ENCODE measurements at regions not wholly inside any gene's neighbourhood (a gene's known extent, or its start where the extent isn't known, plus 50 kb on each side); places are given as distances from the start of the nearest gene placed in this dataset.

DNA sequence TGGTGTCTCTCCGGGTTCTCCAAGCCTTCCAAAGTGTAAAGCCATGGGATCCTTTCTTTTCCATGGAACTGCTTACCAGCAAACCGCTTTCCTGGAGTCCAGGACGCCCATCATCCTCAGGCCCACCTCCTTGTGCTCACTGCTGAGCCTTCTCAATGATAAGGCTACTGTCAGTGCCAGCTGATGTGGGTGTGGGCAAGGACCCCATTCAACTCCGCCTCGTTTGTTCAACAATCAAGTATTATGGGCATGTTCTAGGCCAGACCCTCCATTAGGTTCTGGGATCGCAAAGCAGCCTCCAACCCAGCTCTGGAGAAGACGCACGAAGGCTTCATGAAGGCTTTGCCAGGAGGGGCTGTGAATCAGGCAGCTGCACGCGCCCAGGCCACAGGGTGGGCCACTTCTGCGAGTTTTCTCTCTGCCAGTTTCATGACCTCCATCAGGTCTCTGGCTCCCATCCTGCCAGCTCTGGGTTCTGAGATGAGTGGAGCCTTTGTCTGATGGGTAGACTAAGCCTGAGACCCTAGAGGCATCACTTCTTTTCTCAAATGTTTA is 177.1 kb downstream of the MRPL14 start:
- H3K9ac ChIP-seq (ENCODE audit: low read depth, low read length), result no peak overlapping the region
- no peaks in the 10 kb centered on the region for H3K36me3 ChIP-seq (ENCODE audit: insufficient read depth, low read length)
- no peaks in the 10 kb centered on the region; the same call in 1 of the 2 replicates for H3K9me3 ChIP-seq (ENCODE audit: control insufficient read depth, insufficient read depth, low read length)
- peaks cover 4% of the 10 kb centered on the region; the same call in 1 of the 2 replicates for H3K4me1 ChIP-seq (ENCODE audit: insufficient read depth, low read length)

DNA sequence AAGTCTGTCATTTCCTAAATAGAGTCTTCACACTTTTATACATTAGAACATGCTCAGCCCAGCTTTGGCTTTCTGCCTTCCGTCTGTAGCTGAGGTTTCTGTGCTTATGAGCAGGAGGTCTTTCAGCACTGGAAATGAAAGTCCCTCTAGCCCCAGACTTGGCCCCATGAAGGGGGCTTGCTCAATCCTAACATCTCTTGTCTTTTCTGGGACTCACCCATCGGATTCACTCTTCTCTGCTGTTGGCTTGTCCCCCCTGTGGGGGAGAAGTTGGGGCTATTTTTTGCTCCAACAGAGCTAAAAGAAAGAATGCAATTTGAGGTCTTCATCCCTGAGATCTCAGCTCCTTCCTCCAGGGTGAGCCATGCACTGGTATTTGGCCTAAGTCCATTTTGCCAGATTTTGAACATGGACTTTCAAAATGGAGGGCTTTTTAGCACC is 177.7 kb downstream of the MRPL14 start:
- no peak overlapping the region for H3K9ac ChIP-seq (ENCODE audit: low read depth, low read length)
- no peaks in the 10 kb centered on the region; the same call in 1 of the 2 replicates for H3K9me3 ChIP-seq (ENCODE audit: control insufficient read depth, insufficient read depth, low read length)
- peaks cover 4% of the 10 kb centered on the region; the same call in 1 of the 2 replicates for H3K4me1 ChIP-seq (ENCODE audit: insufficient read depth, low read length)
- H3K36me3 ChIP-seq (ENCODE audit: insufficient read depth, low read length), result no peaks in the 10 kb centered on the region

DNA sequence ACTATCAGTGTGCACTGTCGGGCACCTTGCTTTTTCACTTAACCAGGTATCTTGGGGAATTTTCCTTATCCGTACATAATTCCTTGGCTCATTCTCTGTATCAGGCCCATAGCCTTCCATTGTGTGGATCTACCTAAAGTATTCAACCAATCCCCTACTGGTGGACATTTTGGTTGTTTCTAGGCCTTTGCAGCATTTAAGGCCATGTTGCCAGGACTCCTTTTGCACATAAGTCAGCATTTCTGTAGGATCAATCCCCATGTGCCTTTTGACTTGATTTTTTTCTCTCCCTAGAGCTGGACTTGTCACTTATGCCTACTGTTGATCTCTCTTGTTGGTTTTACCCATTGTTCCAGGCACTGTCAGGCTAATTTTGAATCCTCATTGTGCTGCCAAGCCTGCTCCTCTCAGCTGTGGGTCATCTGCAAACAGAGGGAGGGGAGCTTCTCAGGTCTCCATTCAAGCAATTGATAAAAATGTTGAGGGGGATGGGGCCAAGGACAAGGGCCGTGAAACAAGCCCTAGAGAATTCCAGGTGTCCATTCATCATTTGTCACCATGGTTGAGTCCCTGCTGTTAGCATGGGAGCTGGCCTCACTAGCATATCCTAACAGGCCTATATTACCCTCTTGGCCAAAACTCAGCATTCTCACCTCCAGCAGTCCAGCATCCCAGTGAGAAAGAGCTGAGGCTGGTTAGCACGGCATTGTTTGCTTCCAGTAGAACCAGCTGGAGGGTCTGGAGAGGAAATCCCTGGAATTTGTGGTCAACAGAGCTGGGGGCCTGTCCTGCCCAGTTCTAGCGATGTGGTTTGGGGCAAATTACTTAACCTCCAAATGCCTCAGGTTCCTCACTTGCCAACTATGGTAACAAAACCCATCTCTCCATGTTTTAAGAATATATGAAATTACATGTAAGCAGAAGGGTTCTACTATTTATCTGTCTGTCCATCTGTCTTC is 178.4 kb downstream of the MRPL14 start:
- Histone ChIP-seq H3K36me3 (ENCODE audit: insufficient read depth, low read length) (no peaks in the 10 kb centered on the region), H3K9me3 (ENCODE audit: control insufficient read depth, insufficient read depth, low read length) (no peaks in the 10 kb centered on the region; the same call in 1 of the 2 replicates), H3K9ac (ENCODE audit: low read depth, low read length) (no peak overlapping the region), H3K4me1 (ENCODE audit: insufficient read depth, low read length) (peaks cover 4% of the 10 kb centered on the region; the same call in 1 of the 2 replicates)

DNA sequence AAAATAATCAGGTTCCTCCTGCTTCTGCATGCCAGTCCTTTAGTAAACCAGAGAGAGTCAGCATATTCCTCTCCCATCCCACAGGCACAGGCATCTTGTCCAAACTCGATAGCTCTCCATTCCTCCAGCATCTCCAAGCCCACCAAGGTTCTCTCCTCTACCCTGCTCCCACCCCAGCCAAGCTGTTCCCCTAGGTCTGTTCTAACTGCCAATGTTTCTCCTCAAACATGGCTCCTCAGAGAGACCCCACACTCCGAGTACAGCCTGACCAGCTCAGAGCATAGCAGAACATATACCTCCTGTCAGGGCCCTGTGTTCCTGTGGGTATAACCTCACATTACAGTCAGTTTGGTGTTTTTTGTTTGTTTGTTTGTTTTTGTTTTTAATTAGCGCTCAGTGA is 177.8 kb downstream of the VEGFA start:
- no peaks in the 10 kb centered on the region for H3K36me3 ChIP-seq (ENCODE audit: insufficient read depth, low read length)

DNA sequence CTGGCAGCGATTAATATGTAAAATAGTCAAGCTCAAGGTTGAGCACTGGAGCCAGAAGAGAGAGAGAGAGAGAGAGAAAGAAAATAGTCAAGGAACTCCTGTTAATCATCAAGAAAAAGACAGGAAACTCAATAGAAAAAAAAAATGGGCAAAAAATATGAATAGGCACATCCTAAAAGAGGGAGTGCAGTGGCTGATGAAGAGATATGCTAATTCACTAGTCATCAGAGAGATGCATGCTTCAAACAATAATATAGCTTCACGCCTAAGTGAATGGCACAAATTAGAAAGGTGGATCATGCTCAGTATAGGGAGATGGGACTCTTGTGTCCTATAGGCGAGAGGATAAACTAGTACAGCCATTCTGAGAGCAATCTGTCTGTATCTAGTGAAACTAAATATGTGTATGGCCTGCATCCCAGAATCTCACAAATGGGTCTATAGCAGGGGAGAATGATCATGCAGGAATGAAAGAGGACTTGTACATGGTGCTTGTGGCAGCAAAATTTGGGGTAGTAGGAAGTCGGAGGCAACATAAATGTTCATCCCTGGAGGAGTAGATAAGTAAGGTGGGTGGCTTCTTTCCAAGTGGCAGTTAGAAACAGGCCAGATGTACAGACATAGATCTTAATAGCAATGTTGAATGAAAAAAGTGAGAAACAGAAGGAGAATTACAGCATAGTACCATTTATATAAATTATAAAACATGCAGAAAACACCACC is 176.8 kb downstream of the VEGFA start:
- Histone ChIP-seq H3K9me3 (ENCODE audit: control insufficient read depth, insufficient read depth, low read length) (no peaks in the 10 kb centered on the region; the same call in 1 of the 2 replicates), H3K9ac (ENCODE audit: low read depth, low read length) (no peak overlapping the region), H3K36me3 (ENCODE audit: insufficient read depth, low read length) (no peaks in the 10 kb centered on the region), H3K4me1 (ENCODE audit: insufficient read depth, low read length) (peaks cover 8% of the 10 kb centered on the region; the same call in 1 of the 2 replicates)

More for the DNA sequence above, 177.8 kb downstream of the VEGFA start:
- Histone ChIP-seq H3K4me1 (ENCODE audit: insufficient read depth, low read length) (peaks cover 4% of the 10 kb centered on the region; the same call in 1 of the 2 replicates), H3K9me3 (ENCODE audit: control insufficient read depth, insufficient read depth, low read length) (no peaks in the 10 kb centered on the region; the same call in 1 of the 2 replicates), H3K9ac (ENCODE audit: low read depth, low read length) (no peak overlapping the region)

DNA sequence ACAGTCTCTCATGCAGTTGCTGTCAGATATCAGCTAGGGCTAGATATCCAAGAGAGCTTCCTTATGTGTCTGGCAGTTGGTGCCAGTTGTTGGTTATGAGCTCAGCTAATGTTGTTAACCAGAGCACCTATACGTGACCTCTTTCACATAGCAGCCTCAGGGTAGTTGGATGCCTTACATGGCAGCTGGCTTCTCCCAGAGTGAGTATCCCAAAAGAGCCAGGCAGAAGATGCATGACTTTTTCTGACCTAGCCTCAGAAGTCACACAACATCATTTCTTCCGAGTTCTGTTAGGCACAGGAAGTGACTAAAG is 175.7 kb downstream of the VEGFA start:
- no peaks in the 10 kb centered on the region for H3K36me3 ChIP-seq (ENCODE audit: insufficient read depth, low read length)
- H3K9me3 ChIP-seq (ENCODE audit: control insufficient read depth, insufficient read depth, low read length), result no peaks in the 10 kb centered on the region; the same call in 1 of the 2 replicates
- H3K4me1 ChIP-seq (ENCODE audit: insufficient read depth, low read length), result peaks cover 9% of the 10 kb centered on the region; the same call in 1 of the 2 replicates
- H3K9ac ChIP-seq (ENCODE audit: low read depth, low read length), result no peak overlapping the region

DNA sequence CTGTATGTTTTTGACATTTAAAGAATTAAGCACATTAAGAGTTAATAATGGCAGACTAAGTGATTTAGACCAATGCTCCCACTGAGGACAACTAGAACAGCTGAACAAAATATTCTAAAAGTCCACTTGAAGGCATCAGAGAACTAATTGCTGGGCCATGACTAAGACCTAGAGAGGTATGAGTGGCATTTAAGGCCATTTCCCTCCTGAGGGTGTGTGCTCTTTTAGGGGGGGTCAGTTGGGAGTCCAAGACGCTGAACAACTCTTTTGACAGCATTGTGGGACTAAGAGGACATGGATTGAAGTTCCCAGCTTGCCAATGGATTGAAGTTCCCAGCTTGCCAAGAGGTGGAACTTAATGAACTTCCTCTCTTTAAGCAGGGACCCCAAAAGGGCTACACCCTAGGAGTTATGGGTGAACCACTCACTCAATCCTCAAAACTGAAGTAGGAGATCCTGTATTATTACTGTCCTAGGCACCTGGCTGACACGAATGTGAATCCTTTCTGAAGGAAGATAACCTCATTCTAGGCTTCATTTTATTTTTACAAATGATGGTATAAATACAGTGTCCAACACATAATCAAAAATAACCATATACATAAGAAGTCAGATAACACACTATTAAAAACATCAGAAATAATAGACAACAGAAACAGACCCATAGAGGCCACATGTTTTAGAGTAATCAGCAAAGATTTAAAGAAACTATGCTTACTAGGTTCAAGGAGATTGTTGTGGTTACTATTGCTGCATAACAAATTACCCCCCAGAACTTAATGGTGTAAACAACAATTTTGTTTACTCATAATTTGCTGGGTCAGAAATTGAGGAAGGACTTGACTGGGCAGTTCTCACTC is 175.1 kb downstream of the VEGFA start:
- no peak overlapping the region for H3K9ac ChIP-seq (ENCODE audit: low read depth, low read length)
- peaks cover 9% of the 10 kb centered on the region; the same call in 1 of the 2 replicates for H3K4me1 ChIP-seq (ENCODE audit: insufficient read depth, low read length)
- no peaks in the 10 kb centered on the region for H3K36me3 ChIP-seq (ENCODE audit: insufficient read depth, low read length)
- no peaks in the 10 kb centered on the region; the same call in 1 of the 2 replicates for H3K9me3 ChIP-seq (ENCODE audit: control insufficient read depth, insufficient read depth, low read length)

DNA sequence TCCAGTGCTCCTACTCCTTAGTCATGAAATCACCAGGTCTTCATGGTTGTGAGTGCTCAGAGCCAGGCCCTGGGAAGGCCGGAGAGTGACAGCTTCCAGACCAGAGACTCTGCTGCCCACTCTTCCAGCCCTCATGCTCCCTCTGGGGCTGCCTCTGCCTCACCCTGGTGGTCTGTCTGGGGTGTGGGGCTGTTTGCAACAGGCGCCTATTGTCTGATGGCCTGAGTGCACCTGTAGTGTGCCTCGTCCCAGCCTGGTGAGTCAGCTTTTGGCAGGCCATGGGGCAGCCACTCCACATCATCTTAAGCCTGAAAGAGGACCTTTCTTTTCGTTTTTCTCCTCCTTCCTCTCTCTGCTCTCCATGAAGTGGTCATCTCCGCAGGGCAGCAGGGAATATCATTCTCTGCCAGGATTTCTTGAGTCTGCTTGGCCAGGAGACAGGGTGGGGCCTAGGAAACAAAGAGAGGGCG is 173.8 kb downstream of the VEGFA start:
- Histone ChIP-seq H3K9me3 (ENCODE audit: control insufficient read depth, insufficient read depth, low read length) (no peaks in the 10 kb centered on the region; the same call in 1 of the 2 replicates), H3K36me3 (ENCODE audit: insufficient read depth, low read length) (no peaks in the 10 kb centered on the region), H3K4me1 (ENCODE audit: insufficient read depth, low read length) (peaks cover 9% of the 10 kb centered on the region; the same call in 1 of the 2 replicates), H3K9ac (ENCODE audit: low read depth, low read length) (no peak overlapping the region)

DNA sequence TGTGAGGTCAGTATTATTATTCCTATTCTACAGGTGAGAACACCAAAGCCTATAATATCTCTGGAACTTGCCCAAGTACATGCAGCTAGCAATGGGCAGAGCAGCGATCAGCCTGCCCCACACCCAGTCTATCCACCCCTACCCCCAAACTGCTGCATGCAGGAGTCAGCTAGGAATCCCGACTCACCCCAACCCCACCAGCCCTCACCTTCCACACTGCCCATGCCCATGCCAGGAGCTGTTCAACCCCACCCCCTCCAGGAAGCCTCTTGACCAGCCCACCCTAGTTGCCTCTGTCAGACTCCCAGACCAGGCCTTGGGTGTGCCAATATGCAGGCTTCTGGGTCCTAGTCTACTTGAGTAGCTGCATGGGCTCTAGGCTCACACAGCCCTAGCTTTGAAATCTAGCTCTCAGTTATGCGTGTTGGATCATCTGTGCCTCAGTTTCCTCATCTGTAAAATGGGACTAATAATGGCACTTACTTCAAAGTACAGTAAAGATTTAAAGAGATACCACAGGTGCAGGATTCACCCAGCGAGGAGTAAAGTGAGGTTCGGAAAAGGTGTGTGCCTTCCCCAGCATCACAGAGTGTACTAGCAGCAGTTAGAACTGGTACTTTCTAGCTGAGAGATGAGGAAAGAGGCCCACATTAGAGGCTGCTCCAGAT is 173.2 kb downstream of the VEGFA start:
- Histone ChIP-seq H3K9ac (ENCODE audit: low read depth, low read length) (no peak overlapping the region), H3K4me1 (ENCODE audit: insufficient read depth, low read length) (peaks cover 9% of the 10 kb centered on the region; the same call in 1 of the 2 replicates), H3K36me3 (ENCODE audit: insufficient read depth, low read length) (no peaks in the 10 kb centered on the region), H3K9me3 (ENCODE audit: control insufficient read depth, insufficient read depth, low read length) (no peaks in the 10 kb centered on the region; the same call in 1 of the 2 replicates)

DNA sequence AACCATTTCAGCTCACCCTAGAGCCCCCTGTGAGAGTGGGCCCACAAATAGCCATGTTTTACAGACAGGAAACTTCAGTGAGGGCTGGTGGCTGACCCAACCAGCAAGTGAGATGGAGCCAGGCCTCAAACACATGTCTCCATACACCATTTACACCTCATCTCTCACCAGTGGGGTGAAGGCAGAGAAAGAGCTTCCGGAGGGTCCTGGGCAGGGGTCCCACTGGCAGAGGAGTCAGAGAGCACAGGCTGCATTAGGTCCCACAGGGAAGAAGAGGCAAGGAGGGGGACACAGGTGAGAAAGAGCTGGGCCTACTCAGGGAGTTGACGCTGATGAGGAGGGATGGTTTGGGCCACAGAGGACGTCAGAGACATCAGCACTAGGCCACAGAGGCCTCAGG is 172.6 kb downstream of the VEGFA start:
- H3K36me3 ChIP-seq (ENCODE audit: insufficient read depth, low read length), result no peaks in the 10 kb centered on the region
- no peak overlapping the region for H3K9ac ChIP-seq (ENCODE audit: low read depth, low read length)
- peaks cover 9% of the 10 kb centered on the region; the same call in 1 of the 2 replicates for H3K4me1 ChIP-seq (ENCODE audit: insufficient read depth, low read length)
- H3K9me3 ChIP-seq (ENCODE audit: control insufficient read depth, insufficient read depth, low read length), result no peaks in the 10 kb centered on the region; the same call in 1 of the 2 replicates

DNA sequence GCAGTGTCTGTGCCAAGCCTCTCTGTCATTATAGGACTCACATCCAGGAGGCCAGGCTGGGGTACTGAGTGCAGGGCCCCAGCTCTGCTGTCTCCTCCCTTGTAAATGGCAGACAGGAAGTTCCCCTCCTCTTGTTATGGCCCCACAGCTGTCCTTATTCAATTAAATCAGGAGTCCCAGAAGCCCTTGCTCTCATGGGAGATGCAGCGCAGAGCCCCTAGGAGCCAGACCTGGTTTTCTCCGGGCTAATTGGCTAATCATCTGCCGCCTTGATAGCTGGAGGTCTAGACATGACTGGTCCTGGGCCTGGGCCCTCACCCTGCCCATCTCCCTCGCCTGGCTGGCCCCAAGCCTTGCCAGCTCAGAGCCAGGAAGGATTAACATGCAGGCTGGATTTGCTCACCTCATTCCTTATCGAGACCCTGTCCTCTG is 172.0 kb downstream of the VEGFA start:
- Histone ChIP-seq H3K9ac (ENCODE audit: low read depth, low read length) (no peak overlapping the region), H3K36me3 (ENCODE audit: insufficient read depth, low read length) (no peaks in the 10 kb centered on the region), H3K4me1 (ENCODE audit: insufficient read depth, low read length) (peaks cover 9% of the 10 kb centered on the region; the same call in 1 of the 2 replicates), H3K9me3 (ENCODE audit: control insufficient read depth, insufficient read depth, low read length) (no peaks in the 10 kb centered on the region; the same call in 1 of the 2 replicates)

DNA sequence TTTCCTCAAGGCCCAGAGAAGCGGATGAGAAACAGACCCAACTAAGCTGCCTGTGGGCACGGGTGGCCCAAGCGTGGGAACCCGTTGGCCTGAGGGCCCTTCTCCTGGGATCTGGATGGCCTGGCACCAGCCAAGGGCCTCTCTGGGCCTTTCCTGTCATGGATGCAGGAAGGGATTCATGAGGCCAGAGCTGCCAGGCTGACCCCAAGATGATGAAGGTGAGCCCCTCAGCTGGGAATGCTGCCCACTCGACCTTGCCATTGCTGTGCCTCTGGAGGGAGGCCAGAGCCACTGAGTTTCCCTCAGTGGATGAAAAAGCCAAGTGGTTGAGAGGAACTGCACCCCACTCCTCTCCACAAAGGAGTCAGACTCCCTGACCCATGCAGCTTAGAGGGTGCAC is 171.2 kb downstream of the VEGFA start:
- H3K9me3 ChIP-seq (ENCODE audit: control insufficient read depth, insufficient read depth, low read length), result no peaks in the 10 kb centered on the region; the same call in 1 of the 2 replicates
- H3K36me3 ChIP-seq (ENCODE audit: insufficient read depth, low read length), result no peaks in the 10 kb centered on the region
- H3K9ac ChIP-seq (ENCODE audit: low read depth, low read length), result no peak overlapping the region
- H3K4me1 ChIP-seq (ENCODE audit: insufficient read depth, low read length), result peaks cover 9% of the 10 kb centered on the region; the same call in 1 of the 2 replicates
